G401 (cell line): ENCODE measurements at regions not wholly inside any gene's neighbourhood (a gene's known extent, or its start where the extent isn't known, plus 50 kb on each side); places are given as distances from the start of the nearest gene placed in this dataset.
"Not testable (repeated sequence)": the region's sequence is repeated elsewhere in the genome, so short reads cannot be mapped to it uniquely, and the experiment has no call there.

Source experiments
- DNase-seq: peaks from one replicate; pipeline ENCODE4 v3.0.0-alpha.2; 2015; ENCODE audit warnings: low spot score
- in situ Hi-C: cut with HindIII; loops from 2 replicates; pipeline ENCODE4 v1.10.0; 2016; ENCODE audit warnings: low sequenced_read_pairs, mixed read lengths

DNA sequence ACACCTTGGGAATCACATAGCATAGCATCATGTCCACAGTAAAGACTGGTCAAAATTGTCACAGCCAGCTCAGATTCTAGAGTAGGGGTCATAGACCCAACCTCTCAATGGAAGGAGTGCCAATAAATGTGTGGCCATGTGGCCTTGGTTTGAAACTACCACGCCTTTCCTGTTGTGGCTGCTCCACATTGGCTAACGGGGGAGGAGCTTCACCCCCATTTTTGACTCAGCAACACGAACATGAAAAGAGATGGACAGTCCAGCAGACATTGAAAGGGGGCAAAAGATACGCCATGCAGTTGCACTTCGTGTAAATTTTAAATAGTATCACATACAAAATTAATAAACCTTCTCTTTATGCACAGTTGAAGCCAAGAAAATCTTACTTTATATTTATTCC, 78.4 kb upstream of the HIVEP3 start:
- in situ Hi-C loops = no loop called here
- DNase-seq = no peak

DNA sequence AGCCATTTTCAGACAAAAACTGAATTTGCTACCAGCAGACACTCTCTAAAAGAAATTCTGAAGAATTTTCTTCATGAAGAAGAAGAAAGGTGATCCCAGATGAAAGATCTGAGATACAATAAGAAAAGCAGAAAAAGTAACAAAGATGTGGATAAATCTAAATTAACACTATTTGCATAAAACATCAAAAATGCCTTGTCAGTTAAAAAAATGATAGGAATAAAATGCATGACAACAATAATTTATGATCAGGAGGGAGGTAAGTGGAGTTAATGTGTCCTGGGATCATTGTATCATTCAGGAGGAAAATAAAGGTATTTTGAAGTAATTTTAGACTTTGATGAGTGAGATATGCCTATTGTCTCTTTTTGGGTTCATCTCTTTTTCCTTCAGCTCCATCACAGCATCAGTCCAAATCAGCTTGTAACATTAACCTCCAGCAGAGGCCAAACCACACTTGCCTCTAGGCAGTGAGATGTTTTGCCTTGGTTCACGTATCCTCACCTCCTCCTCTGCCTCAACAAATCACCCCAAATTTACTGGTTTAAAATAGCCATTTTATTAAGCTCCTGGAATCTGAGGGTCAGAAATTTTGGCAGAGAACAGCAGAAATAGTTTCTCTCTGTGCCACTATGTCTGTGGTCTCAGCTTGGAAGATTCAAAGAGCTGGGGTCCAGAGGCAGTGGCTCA, 76.9 kb upstream of the HIVEP3 start:
- DNase-seq = no peak
- in situ Hi-C loops = no loop called here

DNA sequence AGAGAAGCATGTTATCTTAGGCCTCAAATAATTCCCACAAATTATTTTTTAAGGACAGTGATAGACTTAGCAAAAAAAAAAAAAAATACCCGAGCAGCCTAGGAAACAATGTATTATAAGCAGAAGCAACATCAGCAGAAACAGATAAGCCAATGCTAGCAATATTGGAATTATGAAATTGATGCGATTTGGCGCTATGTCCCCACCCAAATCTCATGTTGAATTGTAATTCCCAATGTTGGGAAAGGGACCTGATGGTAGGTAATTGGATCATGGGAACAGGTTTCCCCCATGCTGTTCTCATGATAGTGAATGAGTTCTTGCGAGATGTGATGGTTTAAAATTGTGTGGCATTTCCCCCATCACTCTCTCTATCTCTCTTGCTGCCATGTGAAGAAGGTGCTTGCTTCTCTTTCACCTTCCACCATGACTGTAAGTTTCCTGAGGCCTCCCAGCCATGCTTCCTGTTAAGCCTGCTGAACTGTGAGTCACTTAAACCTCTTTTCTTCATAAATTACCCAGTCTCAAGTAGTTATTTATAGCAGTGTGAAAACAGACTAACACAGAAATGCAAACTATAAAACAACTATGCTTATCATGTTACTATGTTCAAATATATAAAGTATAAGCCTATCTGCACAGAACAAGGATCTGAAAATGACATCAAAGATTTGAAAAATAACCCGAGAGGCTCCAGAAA, 75.6 kb upstream of the HIVEP3 start:
- in situ Hi-C loops = no loop called here
- DNase-seq = no peak

DNA sequence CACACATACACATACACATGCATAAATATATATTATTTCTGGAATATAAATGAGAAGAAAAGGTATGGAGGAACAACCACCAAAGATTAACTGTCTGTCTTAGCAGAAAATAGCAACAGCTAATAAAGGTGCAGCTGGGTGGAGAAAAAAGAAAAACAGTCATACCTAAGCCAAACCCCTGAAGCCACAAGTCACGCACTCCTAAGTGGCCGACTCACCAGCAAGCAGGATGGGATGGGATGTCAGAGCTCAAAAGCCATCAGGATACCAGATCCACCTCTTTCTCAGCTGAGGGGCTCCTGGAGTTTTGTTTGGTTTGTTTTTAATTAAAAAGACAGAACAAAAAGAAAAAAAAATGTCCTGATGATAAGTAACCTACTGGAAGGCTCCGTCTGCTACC, 64.7 kb upstream of the HIVEP3 start:
- in situ Hi-C loops = no loop called here
- no peak for DNase-seq

DNA sequence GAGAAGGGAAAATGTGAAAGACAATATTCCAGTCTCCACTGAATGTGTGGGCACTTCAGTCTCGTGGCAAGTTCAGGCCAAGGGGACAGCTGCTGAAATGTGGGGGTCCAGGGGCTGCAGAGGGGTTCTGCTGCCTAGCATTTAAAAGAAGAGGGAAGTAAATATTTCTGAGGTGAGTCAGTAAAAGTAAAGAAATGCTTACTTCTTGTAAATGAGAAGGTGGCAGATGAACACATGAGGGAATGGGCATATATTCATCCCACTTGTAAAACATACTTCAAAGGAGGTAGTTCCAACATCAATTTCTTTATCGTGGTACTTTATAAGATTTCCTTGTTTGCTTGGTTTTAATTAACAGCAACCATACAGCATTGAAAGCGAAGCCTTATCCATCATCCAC, 63.1 kb upstream of the HIVEP3 start:
- DNase-seq = no peak
- in situ Hi-C loops = no loop called here

DNA sequence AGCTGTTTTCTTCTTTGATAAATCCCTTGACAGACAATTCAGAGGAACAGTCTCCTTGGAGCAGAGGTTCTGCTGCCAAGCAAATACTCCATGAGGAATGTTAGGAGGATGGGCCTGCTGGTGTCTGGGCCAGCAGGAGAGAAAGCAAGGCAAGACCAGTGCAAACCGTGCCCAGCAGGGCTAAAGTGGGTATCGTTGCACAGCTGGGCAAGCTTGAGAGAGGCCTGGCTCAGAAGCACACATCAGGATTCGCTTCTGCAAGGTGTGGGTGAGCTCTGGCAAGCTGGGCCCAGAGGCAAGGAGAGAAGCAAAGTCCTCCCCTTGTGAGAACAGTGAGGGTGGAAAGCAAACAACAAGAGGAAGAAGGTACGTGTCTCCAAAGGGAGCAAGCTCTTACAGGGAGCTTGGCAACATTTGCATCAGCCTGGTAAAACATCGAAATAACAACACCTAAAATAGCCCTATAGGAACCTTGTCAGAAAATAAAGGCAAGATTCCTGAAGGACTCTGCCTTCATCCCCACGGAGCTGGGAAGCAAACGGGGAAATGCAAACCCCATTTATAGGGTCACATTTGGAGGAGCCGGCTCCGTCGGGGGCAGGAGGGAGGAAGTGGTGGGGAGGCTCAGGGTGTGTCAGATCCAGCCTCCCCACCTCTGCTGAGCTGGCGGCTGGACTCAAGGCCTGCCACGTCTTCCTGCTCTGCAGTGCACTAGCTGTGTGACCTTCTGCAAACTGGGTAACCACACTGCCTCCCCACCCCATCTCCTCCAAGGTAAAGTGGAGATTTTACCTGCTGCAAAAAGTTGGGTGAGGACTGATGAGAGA, 62.3 kb upstream of the HIVEP3 start:
- in situ Hi-C loops = no loop called here
- no peak for DNase-seq

DNA sequence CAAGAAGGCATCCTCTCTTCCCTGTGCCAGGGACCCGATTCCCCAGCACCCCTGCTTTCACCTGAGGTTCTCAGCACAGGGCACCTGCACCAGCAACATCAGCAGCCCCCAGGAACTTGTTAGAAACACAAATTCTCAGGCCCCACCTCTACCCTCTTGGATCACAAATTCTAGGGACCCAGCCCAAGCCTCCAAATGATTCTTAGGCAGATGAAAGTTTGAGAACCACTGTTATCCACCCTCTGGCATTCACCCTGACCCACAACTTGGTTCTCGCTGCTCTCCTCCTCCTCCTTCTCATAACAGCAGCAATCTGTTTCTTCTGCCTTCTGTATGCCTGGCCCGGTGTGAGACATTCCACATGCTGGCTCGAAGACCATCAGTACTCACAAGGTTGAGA, 60.3 kb upstream of the HIVEP3 start:
- no peak for DNase-seq
- in situ Hi-C loops = no loop called here

DNA sequence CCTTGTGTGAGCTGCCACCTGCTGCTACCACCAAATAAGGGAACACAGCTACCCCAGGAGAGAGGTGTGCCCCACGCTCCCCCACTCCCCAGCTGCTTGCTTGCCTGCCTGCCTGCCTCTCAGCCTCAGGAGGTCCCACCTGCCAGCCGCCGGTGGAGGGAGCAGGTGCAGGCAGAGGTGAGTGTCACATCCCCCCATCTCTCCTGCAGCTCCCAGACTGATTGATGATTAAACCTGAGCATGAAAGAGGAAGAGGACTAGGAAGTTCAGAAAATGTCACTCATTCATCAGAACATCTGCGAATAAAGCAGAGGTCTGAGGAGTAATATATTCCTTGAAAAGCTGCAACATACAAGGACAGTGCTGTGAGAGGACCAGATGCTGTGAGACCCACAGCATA, 58.6 kb upstream of the HIVEP3 start:
- in situ Hi-C loops = no loop called here
- DNase-seq = no peak

DNA sequence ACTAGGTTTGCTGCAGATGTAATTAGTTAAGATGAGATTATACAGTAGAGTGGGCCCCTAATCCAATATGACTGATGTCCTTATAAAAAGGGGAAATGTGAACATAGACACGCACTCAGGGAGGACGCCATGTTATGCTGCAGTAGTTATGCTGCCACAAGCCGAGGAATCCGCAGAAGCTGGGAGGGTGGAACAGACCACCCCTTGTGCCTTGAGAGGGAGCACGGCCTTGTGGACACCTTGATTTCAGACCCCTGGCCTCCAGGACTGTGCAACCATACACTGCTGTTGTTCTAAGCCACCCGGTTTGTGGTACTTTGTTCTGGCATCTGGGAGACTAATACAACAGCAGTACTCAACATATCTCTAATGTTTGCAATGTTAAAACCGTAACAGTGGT, 57.9 kb upstream of the HIVEP3 start:
- DNase-seq = no peak
- in situ Hi-C loops = no loop called here

DNA sequence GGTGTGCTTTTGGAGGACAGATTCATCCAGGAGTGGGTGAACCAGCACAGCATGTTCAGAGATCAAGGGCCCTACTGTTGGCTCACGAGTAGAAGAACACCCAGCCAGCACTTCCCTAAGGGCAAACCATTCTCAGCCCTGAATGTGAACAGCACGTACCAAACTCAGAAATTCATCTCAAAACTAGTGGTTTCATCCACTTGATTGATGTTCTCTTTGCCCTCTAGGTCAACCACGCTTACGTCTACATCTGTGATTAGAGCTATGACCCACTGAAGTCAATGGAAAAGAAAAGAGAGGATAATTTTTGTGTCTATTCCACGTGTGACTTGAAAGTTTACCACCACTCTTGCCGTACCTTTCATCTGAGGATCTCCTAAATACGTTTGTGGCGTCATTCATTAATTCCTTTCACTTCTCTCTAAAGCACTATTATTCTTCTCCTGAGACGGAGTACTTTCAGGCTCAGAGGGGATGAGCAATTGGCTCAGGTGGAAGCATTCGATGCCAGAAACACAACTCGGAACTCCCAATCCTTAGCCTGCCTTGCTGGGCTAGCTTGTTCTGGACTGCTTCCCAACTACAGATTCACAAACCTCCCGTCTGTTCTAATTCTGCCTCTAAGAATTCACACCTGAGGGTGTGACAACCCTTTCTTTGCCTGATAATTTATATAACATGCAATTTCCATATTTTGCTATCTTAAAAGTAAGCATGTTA, 57.3 kb upstream of the HIVEP3 start:
- in situ Hi-C loops = no loop called here
- DNase-seq = peak; percentile 74

DNA sequence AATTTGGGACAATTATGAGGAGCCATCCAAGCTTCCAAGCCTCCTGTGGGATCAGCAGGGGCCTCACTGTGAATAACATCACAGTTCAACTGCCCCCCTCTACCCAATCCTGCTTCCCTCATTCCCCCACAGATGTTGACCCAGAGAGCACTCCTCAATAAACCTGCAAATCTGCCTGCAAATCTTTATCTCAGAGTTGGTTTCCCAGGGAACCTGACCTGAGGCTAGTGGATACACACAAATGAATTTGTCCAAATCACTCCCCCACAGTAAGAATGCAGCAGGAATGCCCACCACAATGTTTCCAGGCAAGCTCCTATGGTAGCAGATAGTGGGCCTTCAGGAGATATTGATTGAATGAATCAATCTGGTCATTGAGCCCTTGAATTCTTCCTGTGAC, 56.4 kb upstream of the HIVEP3 start:
- in situ Hi-C loops = no loop called here
- no peak for DNase-seq

DNA sequence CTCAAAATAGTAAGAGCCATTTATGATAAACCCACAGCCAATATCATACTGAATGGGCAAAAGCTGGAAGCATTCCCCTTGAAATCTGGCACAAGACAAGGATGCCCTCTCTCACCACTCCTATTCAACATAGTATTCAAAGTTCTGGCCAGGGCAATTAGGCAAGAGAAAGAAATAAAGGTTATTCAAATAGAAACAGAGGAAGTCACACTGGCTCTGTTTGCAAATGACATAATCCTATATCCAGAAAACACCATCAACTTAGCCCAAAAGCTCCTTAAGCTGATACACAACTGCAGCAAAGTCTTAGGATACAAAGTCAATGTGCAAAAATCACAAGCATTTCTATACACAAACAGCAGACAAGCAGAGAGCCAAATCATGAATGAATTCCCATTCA, 49.8 kb upstream of the HIVEP3 start:
- in situ Hi-C loops, DNase-seq: not testable (repeated sequence)
